ENCODE measurements at regions not wholly inside any gene's neighbourhood (a gene's known extent, or its start where the extent isn't known, plus 50 kb on each side); places are given as distances from the start of the nearest gene placed in this dataset.

DNA sequence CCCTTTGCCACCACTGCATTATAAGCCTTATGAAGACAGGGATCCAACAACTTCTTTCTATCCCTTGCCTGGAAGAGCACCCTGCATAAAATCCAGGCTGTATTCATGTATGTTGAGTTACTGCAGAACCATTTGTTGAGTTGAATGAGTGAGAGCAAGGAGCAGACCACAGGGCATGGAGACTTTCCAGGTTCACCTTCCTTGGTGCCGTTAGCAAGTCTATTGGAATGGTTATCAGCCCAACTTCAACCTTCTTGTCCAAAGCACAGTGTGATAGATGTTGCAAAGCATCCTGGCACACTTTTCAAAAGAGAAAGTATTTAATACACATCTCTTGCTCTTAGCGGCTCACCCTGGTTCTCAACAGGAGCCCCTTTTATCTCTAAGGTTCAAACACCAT is 100.9 kb upstream of the CLDN10 start:
- FAIRE-seq (no peak), DNase-seq (ENCODE audit: low read depth in 1 of 2, low spot score in 1 of 2) (no peak), ATAC-seq (no peak)
- ChIA-PET POLR2A (no interaction called here), CTCF (interaction anchor here (1.4 kb wide), 1 partner anchor 14 kb away, joined by 3 read pairs; no protein-coding TSS in a partner anchor)
- no peak overlapping the region for H3K4me2 ChIP-seq
- no peaks in the 10 kb centered on the region for H3K9me3 ChIP-seq
- no peak overlapping the region for H3K27ac ChIP-seq
- TF ChIP-seq PHF8 (IDR thresholded peaks at IDR 0.05; ENCODE audit: borderline replicate concordance, low read depth) (no peak), NR3C1 (IDR thresholded peaks at IDR 0.05) (no peak), ZNF302 (CRISPR knock-in tag; IDR thresholded peaks at IDR 0.05) (no peak), TP53 (CRISPR knock-in tag; IDR thresholded peaks at IDR 0.05) (no peak), MYC (IDR thresholded peaks at IDR 0.05; ENCODE audit: borderline replicate concordance, low read length) (no peak), ZFP36 (IDR thresholded peaks at IDR 0.05; ENCODE audit: borderline replicate concordance, partially characterized antibody) (no peak), POLR2AphosphoS2 (conservative IDR thresholded peaks at IDR 0.05; ENCODE audit: low read length) (no peak), HOXB5 (CRISPR knock-in tag; IDR thresholded peaks at IDR 0.05) (no peak), BHLHE40 (IDR thresholded peaks at IDR 0.05; ENCODE audit: low read depth, low read length) (no peak), MAZ (IDR thresholded peaks at IDR 0.05; ENCODE audit: borderline replicate concordance, low read depth, low read length) (no peak), SREBF2 (IDR thresholded peaks at IDR 0.05) (no peak), FOSB (CRISPR knock-in tag; IDR thresholded peaks at IDR 0.05) (no peak)
- TF ChIP-seq, protein P1, sequence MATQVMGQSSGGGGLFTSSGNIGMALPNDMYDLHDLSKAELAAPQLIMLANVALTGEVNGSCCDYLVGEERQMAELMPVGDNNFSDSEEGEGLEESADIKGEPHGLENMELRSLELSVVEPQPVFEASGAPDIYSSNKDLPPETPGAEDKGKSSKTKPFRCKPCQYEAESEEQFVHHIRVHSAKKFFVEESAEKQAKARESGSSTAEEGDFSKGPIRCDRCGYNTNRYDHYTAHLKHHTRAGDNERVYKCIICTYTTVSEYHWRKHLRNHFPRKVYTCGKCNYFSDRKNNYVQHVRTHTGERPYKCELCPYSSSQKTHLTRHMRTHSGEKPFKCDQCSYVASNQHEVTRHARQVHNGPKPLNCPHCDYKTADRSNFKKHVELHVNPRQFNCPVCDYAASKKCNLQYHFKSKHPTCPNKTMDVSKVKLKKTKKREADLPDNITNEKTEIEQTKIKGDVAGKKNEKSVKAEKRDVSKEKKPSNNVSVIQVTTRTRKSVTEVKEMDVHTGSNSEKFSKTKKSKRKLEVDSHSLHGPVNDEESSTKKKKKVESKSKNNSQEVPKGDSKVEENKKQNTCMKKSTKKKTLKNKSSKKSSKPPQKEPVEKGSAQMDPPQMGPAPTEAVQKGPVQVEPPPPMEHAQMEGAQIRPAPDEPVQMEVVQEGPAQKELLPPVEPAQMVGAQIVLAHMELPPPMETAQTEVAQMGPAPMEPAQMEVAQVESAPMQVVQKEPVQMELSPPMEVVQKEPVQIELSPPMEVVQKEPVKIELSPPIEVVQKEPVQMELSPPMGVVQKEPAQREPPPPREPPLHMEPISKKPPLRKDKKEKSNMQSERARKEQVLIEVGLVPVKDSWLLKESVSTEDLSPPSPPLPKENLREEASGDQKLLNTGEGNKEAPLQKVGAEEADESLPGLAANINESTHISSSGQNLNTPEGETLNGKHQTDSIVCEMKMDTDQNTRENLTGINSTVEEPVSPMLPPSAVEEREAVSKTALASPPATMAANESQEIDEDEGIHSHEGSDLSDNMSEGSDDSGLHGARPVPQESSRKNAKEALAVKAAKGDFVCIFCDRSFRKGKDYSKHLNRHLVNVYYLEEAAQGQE (IDR thresholded peaks at IDR 0.05) = no peak
- TF ChIP-seq, protein P2, sequence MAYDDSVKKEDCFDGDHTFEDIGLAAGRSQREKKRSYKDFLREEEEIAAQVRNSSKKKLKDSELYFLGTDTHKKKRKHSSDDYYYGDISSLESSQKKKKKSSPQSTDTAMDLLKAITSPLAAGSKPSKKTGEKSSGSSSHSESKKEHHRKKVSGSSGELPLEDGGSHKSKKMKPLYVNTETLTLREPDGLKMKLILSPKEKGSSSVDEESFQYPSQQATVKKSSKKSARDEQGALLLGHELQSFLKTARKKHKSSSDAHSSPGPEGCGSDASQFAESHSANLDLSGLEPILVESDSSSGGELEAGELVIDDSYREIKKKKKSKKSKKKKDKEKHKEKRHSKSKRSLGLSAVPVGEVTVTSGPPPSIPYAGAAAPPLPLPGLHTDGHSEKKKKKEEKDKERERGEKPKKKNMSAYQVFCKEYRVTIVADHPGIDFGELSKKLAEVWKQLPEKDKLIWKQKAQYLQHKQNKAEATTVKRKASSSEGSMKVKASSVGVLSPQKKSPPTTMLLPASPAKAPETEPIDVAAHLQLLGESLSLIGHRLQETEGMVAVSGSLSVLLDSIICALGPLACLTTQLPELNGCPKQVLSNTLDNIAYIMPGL (CRISPR knock-in tag; IDR thresholded peaks at IDR 0.05; ENCODE audit: borderline replicate concordance) = no peak
- TF ChIP-seq, protein P3, sequence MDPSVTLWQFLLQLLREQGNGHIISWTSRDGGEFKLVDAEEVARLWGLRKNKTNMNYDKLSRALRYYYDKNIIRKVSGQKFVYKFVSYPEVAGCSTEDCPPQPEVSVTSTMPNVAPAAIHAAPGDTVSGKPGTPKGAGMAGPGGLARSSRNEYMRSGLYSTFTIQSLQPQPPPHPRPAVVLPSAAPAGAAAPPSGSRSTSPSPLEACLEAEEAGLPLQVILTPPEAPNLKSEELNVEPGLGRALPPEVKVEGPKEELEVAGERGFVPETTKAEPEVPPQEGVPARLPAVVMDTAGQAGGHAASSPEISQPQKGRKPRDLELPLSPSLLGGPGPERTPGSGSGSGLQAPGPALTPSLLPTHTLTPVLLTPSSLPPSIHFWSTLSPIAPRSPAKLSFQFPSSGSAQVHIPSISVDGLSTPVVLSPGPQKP (IDR thresholded peaks at IDR 0.05; ENCODE audit: low read depth, low read length) = no peak
- peaks cover 12% of the 10 kb centered on the region for H3K4me1 ChIP-seq
- no peak overlapping the region for H3K4me3 ChIP-seq
- 79% methylated on average over 2 of the region's 2 CpGs for WGBS (ENCODE audit: missing lambda C conversion rate)

DNA sequence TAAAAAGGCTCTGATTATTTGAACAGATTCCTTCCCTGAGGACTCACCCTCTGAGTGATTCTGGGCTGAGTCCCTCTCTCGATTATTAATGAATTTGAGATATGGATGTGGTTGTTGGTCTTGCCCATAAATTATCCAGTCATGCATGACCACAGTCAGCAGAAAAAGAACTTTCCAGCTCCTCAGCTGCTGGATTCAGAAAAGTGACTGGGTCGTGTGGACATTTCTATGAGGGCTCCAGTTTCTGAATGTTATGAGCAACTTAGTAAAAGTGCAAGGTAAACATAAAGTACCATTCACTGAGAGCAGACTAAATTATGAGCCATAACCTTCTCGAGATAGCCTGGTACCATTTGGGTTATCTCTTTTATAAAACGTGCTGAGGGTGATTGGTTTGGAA is 100.1 kb upstream of the CLDN10 start:
- no peak overlapping the region for H3K27ac ChIP-seq
- H3K4me1 ChIP-seq = peaks cover 12% of the 10 kb centered on the region
- ChIA-PET POLR2A (no interaction called here), CTCF (no interaction called here)
- TF ChIP-seq MAFK (IDR thresholded peaks at IDR 0.05; ENCODE audit: partially characterized antibody) = peak; percentile 73
- no peak for TF ChIP-seq HEYL (CRISPR knock-in tag; IDR thresholded peaks at IDR 0.05)
- no peak for TF ChIP-seq ESRRA (IDR thresholded peaks at IDR 0.05; ENCODE audit: borderline replicate concordance, low read length)
- no peak for TF ChIP-seq ZNF302 (CRISPR knock-in tag; IDR thresholded peaks at IDR 0.05)
- ATAC-seq (no peak), DNase-seq (ENCODE audit: low read depth in 1 of 2, low spot score in 1 of 2) (no peak), FAIRE-seq (no peak)
- H3K4me3 ChIP-seq = no peak overlapping the region
- no peaks in the 10 kb centered on the region for H3K9me3 ChIP-seq
- H3K4me2 ChIP-seq = no peak overlapping the region
- WGBS (ENCODE audit: missing lambda C conversion rate) = 17% methylated on average over 4 of the region's 4 CpGs

All from A549 (cell line).